HG02884 (cell line): ENCODE measurements at regions not wholly inside any gene's neighbourhood (a gene's known extent, or its start where the extent isn't known, plus 50 kb on each side); places are given as distances from the start of the nearest gene placed in this dataset.

Experiments
- ATAC-seq: cut with Tn5 transposase; IDR thresholded peaks from one replicate; pipeline ENCODE4 v1.9.1; 2021; ENCODE audit warnings: mild to moderate bottlenecking, moderate library complexity; ENCODE audit not compliant: unreplicated experiment

DNA sequence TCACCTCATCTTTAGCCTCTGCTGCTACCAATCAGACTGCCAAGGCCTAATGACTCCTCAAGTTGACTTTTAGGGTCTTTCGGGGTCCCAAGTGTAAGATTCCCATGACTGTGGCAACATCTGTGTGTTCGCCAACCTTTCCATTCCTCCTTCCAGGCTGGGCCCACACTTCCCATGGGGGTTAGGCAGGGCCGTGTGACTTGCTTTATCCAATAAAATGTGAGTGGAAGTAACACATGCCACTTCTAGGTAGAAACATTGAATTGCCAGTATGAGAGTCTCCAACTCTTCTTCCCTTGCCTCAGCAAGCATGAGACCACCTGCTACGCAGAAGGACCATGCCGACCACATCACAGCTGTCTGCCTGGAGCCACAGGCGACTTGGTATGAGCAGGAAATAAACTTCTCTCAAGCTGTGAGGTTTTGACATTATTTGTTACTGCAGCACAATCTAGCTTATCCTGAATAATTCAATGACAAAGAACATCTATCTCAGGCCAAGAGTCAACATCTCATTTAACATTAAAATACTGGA lies 190.4 kb upstream of the IER5L start:
- ATAC-seq = no peak

DNA sequence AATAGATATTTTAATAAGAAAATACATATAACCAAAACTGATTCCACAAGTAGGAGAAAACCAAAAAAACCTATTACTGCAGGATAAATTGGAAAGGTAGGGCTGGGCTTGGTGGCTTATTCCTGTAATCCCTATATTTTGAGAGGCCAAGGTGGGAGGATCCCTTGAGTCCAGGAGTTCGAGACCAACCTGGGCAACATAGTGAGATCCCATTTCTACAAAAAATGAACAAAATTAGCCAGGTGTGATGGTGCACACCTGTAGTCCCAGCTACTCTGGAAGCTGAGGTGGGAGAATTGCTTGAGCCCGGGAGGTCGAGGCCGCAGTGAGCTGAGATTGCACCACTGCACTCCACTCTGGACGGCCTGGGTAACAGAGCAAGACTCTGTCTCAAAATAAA lies 189.2 kb upstream of the IER5L start:
- ATAC-seq = no peak

DNA sequence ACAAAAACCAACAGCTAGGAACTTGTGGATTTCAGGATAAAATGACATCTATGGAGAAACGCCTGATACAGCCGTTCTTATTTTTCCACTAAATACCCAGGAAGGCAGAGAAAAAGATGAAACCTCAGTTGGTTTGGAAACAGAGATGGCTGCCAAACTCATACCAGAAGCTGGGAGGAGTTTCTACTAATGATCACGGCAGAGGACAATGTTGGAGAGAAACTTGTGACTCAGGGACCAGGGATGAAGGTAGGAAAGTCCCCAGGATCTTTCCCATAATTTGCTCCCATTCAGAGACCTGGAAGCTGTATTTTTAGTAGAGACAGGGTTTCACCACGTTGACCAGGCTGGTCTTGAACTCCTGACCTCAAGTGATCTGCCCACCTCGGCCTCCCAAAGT lies 187.1 kb upstream of the IER5L start:
- ATAC-seq = no peak

DNA sequence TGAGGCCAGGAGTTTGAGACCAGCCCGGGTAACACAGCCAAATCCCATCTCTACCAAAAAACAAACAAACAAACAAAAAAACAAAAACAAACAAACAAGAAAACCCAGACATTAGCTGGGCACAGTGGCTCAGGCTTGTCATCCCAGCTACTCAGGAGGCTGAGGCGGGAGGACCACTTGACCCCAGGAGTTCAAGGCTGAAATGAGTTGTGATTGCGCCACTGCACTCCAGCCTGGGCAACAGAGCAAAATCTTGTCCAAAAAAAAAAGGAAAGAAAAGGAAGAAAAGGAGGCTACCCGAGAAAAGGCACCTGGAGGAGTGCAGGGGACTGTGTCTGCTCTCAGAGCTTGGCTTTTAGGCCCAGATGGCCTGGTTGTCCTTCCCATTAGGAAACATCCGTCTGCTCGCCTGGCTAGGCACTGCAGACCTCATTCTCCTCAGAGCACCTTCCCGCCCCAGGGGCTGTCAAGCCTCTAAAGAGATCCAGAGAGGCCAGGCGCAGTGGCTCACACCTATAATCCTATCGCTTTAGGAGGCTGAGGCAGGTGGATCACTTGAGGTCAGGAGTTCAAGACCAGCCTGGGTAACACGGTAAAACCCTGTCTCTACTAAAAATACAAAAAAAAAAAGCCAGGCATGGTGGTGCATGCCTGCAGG lies 185.3 kb upstream of the IER5L start:
- no peak for ATAC-seq

DNA sequence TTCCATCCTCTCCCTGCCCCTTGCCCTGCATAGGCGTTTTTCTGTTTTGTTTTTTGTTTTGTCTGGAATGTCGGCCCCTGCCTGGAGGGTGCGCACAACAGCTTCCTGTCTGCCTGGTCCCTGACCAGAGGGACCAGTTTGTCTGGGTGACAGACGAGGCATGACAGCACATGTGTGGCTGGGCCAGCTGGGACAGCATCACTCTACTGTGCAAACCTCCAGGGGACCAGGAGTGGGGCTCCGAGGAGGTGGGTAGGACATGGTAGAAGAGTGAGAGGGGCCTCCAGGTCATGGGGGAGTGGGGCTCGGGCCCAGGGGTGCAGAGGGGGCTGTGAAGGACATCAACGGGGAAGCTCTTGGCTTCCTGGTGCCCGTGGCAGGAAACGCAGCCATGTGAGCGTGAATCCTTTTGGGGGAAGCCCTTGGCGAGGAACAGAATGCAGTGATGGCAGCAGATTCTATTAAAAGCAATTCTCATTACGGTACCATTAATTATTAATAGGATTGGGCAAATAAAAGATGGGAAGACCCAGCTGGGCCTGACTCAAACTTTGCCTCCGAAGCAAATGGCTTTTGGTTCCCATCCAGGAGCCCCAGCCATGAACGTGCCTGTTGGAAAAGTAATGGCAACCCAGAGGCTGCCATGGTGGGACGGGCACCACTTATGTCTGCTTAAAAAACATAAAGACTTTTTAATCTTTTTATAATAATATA lies 184.4 kb upstream of the IER5L start:
- no peak for ATAC-seq

DNA sequence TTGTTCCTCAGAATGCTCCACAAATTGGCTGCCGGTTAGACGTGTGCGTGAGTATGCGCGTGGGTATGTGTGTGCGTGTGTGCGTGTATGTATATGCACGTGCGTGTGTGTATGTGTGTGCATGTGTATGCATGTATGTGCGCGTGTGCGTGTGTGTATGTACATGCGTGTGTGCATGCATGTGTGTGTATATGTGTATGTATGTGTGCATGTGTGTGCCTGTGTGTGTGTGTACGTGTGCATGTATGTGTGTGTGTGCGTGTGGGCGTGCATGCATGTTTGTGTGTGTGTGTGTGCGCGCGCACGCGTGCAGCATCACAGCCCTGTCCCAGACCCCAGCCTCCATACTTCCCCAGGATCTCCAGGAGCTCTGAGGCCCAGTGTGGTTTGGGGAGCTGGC lies 183.1 kb upstream of the IER5L start:
- ATAC-seq = no peak

DNA sequence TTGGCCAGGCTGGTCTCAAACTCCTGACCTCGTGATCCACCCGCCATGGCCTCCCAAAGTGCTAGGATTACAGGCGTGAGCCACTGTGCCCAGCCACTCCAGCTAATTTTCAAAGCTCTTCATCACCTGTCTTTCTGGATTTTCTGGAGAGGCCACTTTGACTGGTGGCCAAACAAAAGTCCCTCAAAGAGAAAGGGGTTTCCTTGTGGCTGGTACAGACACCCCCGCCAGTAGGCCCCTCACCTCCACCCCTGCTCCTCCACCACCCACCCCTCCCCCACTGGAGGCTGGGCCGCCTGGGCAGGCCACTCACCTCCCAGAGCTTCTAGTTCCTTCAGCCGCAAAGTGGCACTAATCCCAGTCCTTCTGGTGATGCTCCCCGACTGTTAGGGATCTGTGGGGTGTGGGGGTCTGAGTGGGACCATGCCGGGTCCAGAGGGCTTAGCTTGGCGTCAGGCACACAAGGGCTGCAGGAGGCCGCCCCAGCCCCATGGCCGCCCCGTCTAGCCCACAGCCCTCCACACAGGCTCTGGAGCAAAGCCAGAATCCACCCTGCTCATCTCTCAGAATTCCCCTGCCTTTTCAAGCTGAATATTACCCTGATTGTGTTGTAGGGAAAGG lies 182.0 kb upstream of the IER5L start:
- ATAC-seq = no peak

DNA sequence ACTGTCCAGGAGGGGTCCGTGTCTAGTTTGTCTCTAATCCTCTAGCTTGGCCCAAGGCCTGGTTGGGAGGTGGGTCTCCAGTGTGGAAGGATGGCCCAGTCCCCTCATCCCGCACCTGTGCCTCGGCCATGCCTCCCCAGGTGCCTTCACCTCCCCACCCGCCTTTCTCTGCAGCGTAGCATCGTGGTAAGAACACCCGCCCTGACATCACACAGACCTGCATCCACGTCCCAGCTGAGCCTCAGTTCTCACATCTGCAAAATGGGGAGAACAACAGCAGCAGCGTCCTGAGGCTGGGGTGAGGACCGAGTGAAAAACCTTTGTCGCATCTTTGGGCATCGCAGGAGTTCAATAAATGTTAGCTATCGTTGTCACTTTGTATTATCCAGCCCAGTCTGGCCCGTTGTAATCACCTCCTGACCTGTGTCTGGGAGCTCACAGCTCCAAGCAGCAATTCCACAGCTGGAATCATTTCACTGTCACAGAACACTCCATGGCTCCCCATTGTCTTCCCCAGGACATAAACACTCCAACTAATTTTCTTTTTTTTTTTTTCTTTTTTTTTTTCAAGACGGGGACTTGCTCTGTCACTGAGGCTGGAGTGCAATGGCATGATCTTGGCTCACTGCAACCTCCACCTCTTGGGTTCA lies 181.2 kb upstream of the IER5L start:
- ATAC-seq = no peak

DNA sequence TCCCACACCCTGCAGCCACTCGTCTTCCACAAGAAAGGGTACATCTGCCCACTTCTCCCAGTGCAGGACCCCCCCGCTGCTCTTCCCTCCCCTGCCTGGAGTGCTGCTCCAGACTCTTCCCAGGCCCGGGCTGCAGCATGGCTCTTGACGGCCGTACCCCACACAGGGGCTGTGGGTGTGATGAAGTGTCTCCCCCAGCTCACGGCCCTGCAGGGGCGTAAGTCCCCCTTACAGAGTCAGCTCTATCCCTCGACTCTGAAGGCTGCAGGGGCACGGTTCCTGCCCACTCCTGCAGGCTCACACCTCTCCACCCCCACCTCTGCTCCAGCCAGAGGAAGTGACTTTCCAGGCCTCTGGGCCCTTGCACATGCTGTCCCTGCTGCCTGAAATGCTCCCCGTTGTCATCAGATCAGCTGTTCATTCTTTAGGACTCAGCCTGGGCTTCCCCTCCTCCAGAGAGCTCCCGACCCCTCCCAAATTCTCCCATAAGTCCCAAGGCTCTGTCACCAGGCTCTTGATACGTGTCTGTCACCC lies 180.6 kb upstream of the IER5L start:
- ATAC-seq = no peak

DNA sequence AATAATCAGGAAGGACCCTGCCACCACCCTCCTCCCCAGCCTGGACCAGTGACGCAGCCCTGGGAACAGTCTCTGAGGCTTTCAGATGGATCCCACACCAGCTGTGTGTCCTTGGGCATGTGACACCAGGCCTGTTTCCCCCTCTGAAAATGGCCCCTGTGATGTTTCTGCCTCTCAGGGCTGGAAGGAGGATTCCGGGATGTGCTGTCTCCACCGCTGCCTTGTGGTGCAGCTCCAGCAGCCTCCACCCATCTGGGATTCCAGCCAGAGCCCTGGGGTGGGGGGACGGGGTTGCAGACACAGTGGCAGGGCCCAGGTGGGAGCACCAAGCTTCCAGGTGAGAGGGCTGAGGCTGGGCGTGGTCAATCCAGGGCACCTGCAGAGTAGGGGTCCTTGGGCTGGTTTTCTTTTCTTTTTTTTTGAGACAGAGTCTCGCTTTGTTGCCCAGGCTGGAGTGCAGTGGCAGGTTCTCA lies 179.7 kb upstream of the IER5L start:
- no peak for ATAC-seq

DNA sequence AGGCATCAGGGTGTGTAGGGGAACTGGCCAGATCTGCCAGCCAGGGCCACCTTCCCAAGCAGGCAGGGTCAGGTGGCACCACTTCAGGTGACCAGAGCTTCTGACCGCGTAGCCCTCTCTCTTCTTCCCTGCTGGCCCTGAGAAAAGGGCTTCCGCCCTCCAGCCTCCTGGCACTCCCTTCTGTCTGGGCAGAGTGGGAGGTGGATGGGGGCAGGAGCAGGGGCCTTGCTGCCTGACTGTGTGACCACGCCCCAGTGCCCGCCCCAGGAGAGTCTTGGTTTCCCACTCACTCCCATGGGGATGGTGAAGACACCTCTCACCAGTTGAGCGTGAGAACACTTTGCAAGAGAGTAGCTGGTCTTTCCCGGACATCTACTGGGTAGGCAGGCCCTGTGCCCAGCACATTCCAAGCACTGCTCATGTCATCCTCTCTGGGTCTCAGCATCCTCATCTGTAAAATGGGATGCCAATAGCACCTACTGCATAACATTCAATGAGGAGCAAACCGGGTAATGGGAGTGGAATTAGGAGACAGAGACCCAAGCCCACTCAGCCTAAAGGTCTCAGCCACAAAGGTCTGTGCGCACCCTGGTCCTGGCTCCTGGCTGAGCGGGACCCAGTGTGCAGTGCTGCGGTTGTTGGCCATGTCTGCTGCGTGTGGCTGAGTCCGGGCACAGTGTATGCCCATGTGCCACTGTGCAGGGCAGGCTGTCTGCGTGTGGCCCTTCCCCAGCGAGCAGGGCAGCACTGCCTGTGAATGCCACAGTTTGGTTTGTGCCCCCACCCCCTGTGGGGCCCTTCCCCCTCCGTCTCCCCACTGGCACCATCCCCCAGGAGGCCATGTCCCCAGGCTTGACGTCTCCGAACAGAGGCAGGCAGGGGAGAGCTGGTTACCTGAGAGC lies 179.1 kb upstream of the IER5L start:
- no peak for ATAC-seq

DNA sequence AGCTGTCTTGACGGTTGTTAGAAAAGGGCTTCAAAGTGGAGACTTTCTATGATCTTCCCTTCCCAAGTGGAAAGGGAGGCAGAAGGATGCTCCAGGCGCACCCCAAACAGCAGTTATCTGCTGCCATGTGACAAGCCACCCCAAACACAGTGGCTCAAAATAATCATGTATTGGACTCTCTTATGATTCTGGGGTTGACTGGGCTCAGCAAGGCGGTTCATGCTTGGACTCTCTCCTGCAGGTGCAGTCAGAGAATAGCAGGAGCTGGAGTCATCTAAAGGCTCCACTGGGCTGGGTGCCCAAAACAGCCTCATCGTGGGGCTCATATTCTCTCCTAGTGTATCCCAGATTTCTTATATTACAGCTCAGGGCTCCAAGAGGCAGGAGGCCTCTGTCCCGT lies 177.6 kb upstream of the IER5L start:
- ATAC-seq = no peak

DNA sequence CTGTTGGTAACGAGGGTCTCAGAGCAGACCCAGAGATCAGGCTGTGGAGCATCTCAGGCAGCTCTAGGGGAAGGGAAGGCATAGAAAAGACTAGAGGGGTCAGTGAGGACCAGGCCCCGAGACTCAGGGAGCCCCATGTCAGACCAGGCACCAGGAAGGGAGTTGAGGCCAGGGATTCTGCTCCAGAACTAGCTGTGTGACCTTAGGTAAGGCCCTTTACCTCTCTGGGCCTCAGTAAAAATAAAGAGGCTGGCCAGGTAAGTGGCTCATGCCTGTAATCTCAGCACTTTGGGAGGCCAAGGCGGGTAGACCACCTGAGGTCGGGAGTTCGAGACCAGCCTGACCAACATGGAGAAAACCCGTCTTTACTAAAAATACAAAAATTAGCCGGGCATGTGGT lies 176.4 kb upstream of the IER5L start:
- no peak for ATAC-seq

DNA sequence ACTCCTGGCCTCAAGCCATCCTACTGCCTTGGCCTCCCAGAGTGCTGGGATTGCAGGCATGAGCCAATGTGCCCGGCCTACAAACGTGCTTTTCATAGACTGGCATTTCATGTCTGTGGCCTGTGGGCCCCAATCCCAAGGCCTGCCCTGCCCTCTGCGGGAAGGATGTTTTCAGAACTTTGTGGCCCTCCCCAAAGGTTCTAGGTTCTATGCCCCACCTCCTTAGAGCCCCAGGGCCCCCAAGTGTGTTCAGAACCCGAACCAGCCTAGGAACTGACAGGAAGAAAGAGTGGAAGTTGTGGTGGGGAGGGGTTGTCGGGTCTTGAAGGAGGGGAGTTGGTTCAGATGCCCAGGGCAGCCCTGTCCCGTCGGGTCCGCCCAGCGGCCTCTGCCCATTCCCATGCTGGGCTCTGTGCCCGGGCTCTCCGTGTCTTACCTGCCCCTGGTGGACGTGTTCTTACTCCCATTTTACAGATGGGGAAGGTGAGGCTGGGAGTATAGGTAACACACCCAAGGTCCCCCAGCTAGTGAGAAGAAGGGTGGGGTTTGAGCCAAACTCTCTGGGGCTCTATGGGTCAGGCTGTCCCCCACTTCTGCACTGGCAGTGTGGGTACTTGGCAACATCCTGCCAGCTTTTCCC lies 175.8 kb upstream of the IER5L start:
- ATAC-seq = no peak

DNA sequence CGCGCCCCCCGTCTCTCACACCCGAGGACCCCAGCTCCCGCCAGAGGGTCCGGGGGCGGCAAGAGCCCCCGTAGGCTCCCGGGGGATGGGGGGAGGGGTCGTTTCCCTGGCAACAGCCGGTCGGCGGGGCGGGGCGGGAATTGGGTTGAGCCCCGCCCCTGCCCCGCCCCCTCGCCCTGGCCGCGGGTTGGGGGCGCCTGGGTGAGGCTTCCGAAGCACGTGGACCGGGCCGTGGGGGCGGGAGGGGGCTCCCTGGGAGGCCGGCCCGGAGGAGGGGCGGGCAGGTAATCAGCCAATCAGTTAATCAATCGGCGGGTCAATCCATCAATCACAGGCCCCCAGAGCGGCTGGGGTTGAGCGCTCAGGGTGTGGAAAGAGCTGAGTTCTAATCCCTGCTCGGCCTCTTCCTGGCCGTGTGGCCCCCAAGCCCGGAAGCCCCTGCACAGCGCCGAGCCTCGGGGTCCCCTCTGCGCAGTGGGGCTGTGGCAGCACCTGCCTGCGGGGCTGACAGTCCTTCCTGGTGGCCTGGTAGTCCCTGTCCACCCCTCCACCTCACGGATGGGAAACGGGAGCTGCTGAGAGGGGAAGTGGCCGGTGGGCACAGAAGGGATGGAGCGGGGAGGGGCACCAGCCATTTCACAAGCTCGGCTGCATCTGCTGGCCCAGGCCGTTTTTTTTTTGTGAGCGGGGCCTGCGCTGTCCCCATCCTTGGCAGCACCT lies 174.2 kb upstream of the IER5L start:
- ATAC-seq = no peak

DNA sequence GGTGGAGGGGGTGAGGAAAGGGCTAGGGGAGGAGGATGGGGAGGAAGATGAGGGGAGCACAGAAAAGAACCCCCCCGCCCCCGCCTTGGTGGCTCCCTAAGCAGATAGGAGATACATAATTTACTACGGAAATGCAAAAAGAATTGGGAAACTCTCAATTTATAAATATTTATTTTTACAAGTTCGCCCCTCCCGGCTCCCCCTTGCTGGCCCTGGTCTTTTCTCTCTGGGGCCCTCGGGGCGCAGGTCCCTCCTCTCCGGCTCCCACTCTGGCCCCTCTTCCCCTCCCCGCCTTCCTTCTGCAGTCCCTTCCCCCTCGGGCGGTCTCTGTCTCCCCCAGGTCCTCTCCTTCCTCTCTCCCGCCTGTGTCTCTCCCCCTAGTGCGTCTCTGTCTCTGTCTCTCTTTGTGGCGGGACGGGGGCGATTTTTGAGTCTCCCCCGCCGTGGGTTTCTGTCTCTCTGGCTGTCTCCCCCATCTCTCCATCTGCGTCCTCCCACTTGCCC lies 173.6 kb upstream of the IER5L start:
- ATAC-seq = no peak

DNA sequence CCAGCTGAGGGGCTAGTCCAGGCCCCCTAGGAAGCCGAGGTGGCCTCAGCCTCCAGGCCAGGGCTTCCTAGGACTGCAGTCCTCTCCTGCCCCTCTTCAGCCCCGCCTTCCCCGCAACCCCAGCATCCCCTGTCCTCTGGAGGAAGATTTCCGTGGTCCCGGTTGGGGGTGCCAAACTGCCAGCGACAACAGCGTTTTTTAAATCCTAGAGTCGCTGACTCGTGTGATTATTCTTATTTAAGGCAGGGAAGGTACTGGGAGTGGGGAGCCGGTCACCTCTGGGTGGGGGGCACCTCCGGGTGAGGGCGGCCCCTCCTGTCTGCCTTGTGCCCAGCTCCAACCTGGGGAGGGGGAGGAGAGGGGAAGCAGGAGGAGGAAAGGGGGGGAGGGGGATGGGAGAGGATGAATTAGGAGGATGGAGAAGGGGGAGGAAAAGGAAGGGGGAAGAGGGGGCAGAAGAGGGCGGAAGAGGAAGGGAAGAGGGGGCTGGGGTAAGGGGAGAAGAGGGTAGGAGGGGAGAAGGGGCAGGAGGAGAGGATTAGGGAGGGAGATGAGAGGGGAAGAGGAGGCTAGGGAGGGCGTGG lies 173.1 kb upstream of the IER5L start:
- no peak for ATAC-seq

DNA sequence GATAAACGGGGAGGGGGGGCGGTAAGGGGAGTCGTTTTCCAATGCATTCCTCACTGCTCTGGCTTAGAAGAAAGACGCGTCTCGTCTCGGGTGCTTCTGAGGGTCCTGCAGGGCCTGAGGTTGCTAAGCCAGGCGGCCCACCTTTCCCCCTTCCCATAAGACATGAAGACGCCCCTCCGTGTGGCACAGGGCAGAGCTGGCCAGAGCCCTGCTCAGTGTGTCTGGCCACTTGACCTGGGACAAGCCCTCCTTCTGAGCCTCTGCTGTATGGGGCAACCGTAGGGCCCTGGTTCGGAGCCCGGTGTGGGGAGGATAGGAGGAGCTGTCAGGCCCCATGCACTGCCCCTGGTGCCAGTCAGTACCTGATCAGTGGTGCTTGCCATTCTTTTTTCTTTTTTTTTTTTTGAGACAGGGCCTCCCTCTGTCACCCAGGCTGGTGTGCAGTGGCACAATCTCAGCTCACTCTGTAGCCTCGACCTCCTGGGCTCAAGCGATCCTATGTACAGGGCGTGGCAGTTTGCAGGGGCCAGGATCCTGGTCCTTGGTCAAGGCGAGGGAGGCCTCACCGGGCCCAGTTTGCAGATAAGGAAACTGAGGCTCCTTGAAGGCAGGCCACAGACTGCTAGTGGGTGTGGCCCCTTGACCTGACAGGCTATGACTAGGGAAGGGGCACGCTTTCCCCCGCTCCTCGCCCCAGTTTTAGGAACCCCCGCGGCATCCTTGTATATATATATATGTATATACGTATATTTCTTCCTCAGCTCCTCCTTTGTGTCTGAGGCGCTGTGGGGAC lies 172.3 kb upstream of the IER5L start:
- ATAC-seq = no peak
